Natural killer cell (primary cell): ENCODE measurements at regions not wholly inside any gene's neighbourhood (a gene's known extent, or its start where the extent isn't known, plus 50 kb on each side); places are given as distances from the start of the nearest gene placed in this dataset.

Experiments
- ATAC-seq, 3 donors: fragments of 150-1000 bp in 2 of 3; fragments of 200-7000 bp in 1 of 3; cut with Tn5 transposase; 1 replicate in 1 of 3; 2 replicates in 2 of 3; pipeline ENCODE4 v1.10.0; 2021; ENCODE audit warnings: mild to moderate bottlenecking in 2 of 3, moderate library complexity in 2 of 3
- DNase-seq, 2 donors: peaks; one replicate each; pipeline versions ENCODE4 v3.0.0 to v3.0.0-alpha.2; 2013 to 2021; ENCODE audit warnings: mixed read lengths in 1 of 2
- H3K27ac ChIP-seq: one replicate; pipeline ENCODE4 v1.5.1; 2013; ENCODE audit warnings: mild to moderate bottlenecking, low read length
- H3K27me3 ChIP-seq: one replicate; pipeline ENCODE4 v1.6.1; 2013; ENCODE audit warnings: low read length; ENCODE audit not compliant: control insufficient read depth, insufficient read depth
- H3K36me3 ChIP-seq: one replicate; pipeline ENCODE4 v1.6.1; 2013; ENCODE audit warnings: low read length; ENCODE audit not compliant: control insufficient read depth, insufficient read depth
- H3K4me1 ChIP-seq: one replicate; pipeline ENCODE4 v1.6.1; 2013; ENCODE audit warnings: low read length; ENCODE audit not compliant: control insufficient read depth, insufficient read depth
- H3K4me3 ChIP-seq: one replicate; pipeline ENCODE4 v1.5.1; 2013; ENCODE audit warnings: low read length
- H3K9me3 ChIP-seq: one replicate; pipeline ENCODE4 v1.6.1; 2013; ENCODE audit warnings: low read length; ENCODE audit not compliant: control insufficient read depth, insufficient read depth
- H3K27ac Mint-ChIP-seq, 2 donors: one replicate each; pipeline ENCODE4 v1.8.0; 2022; ENCODE audit warnings: mild to moderate bottlenecking in 2 of 2, mixed read lengths in 2 of 2, moderate library complexity in 1 of 2
- H3K27me3 Mint-ChIP-seq, 2 donors: one replicate each; pipeline ENCODE4 v1.8.0; 2022; ENCODE audit warnings: low read depth in 2 of 2, mixed read lengths in 2 of 2
- H3K36me3 Mint-ChIP-seq: one replicate; pipeline ENCODE4 v1.8.0; 2022; ENCODE audit warnings: mixed read lengths
- H3K4me1 Mint-ChIP-seq, 2 donors: one replicate each; pipeline ENCODE4 v1.8.0; 2022; ENCODE audit warnings: mixed read lengths in 2 of 2
- H3K4me3 Mint-ChIP-seq: one replicate; pipeline ENCODE4 v1.8.0; 2022; ENCODE audit warnings: mild to moderate bottlenecking, moderate library complexity, mixed read lengths
- H3K9me3 Mint-ChIP-seq, 2 donors: one replicate each; pipeline ENCODE4 v1.8.0; 2022; ENCODE audit warnings: mixed read lengths in 2 of 2
- WGBS: methylation state at CpG from one replicate; pipeline ENCODE4 v1.1.7; 2013; ENCODE audit warnings: missing lambda C conversion rate; ENCODE audit not compliant: insufficient coverage; 5-methylcytosine and 5-hydroxymethylcytosine counted together
- intact Hi-C: fragments of 100-400 bp; cut with micrococcal nuclease; formaldehyde crosslinking; loops from one replicate; pipeline ENCODE4 v1.14.2; 2022
- TF ChIP-seq, protein P1 (sequence below): fragments of 200-600 bp; IDR thresholded peaks from one replicate; pipeline ENCODE4 v1.8.0; 2022; ENCODE audit warnings: antibody characterized with exemption

DNA sequence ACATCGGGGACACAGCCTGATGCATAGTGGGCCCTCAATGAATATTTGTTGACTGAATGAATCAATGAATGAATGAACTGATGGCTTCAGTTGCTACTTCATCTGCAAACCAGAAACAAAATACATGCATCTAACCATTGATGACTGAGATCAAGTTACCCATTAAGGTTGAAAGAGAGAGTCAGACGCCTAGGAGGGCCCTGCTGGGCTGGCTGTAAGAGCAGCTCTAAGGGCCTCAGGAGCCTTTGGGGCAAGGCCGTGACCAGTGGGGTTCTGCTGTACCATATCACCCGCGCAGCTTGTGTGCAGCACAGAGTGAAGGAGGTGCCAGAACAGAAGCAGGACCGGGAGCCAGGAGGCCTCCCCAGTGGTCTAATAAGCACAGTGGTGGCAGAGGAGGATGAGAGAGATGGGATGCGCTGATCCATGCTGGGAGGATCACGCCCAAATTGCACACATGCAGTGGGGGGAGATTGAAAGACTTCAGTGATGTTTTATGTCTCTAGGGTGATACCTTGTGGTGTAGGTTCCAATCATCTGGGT is 96.1 kb upstream of the KCNG1 start:
- Histone ChIP-seq H3K4me1 (no peaks in the 10 kb centered on the region), H3K27me3 (peaks cover 5% of the 10 kb centered on the region), H3K4me3 (no peak overlapping the region), H3K36me3 (no peaks in the 10 kb centered on the region), H3K9me3 (no peaks in the 10 kb centered on the region), H3K27ac (no peak overlapping the region)
- intact Hi-C loops = no loop called here
- Mint-ChIP-seq H3K27ac (no peak overlapping the region), H3K27me3 (peaks cover 10 to 38% of the 10 kb centered on the region in 2 donors), H3K4me1 (no peaks in the 10 kb centered on the region), H3K4me3 (no peak overlapping the region), H3K9me3 (no peaks in the 10 kb centered on the region), H3K36me3 (no peaks in the 10 kb centered on the region)
- WGBS = 87% methylated on average over 8 of the region's 8 CpGs
- TF ChIP-seq, protein P1, sequence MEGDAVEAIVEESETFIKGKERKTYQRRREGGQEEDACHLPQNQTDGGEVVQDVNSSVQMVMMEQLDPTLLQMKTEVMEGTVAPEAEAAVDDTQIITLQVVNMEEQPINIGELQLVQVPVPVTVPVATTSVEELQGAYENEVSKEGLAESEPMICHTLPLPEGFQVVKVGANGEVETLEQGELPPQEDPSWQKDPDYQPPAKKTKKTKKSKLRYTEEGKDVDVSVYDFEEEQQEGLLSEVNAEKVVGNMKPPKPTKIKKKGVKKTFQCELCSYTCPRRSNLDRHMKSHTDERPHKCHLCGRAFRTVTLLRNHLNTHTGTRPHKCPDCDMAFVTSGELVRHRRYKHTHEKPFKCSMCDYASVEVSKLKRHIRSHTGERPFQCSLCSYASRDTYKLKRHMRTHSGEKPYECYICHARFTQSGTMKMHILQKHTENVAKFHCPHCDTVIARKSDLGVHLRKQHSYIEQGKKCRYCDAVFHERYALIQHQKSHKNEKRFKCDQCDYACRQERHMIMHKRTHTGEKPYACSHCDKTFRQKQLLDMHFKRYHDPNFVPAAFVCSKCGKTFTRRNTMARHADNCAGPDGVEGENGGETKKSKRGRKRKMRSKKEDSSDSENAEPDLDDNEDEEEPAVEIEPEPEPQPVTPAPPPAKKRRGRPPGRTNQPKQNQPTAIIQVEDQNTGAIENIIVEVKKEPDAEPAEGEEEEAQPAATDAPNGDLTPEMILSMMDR = no peak
- DNase-seq (no peak), ATAC-seq (no peak)

DNA sequence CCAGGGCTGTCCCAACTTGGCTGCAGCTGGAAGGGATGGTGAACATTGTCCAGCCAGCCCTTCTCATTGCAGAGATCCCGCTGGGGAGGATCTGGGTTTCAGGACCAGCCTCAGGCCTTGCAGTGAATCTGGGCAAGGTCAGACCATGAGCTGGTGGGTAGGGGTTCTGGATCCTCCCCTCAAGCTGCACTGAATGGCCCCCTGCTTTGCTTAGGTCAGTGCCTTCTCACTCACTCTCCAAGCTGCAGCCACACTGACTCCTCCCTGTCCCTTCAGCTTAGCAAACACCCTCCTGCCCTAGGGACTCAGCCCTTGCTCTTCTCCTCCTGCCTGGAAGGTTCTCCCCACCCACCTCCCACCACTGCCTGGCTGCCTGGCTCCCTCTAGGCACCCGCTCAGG is 95.3 kb upstream of the KCNG1 start:
- Mint-ChIP-seq H3K4me3 (no peak overlapping the region), H3K9me3 (no peaks in the 10 kb centered on the region), H3K36me3 (no peaks in the 10 kb centered on the region), H3K4me1 (no peaks in the 10 kb centered on the region), H3K27me3 (peaks cover 10 to 35% of the 10 kb centered on the region in 2 donors), H3K27ac (no peak overlapping the region)
- intact Hi-C loops = no loop called here
- TF ChIP-seq, protein P1 = no peak
- DNase-seq = no peak
- Histone ChIP-seq H3K4me3 (no peak overlapping the region), H3K27me3 (peaks cover 5% of the 10 kb centered on the region), H3K27ac (no peak overlapping the region), H3K36me3 (no peaks in the 10 kb centered on the region), H3K9me3 (no peaks in the 10 kb centered on the region), H3K4me1 (no peaks in the 10 kb centered on the region)
- WGBS = 88% methylated on average over 2 of the region's 2 CpGs
- no peak for ATAC-seq

DNA sequence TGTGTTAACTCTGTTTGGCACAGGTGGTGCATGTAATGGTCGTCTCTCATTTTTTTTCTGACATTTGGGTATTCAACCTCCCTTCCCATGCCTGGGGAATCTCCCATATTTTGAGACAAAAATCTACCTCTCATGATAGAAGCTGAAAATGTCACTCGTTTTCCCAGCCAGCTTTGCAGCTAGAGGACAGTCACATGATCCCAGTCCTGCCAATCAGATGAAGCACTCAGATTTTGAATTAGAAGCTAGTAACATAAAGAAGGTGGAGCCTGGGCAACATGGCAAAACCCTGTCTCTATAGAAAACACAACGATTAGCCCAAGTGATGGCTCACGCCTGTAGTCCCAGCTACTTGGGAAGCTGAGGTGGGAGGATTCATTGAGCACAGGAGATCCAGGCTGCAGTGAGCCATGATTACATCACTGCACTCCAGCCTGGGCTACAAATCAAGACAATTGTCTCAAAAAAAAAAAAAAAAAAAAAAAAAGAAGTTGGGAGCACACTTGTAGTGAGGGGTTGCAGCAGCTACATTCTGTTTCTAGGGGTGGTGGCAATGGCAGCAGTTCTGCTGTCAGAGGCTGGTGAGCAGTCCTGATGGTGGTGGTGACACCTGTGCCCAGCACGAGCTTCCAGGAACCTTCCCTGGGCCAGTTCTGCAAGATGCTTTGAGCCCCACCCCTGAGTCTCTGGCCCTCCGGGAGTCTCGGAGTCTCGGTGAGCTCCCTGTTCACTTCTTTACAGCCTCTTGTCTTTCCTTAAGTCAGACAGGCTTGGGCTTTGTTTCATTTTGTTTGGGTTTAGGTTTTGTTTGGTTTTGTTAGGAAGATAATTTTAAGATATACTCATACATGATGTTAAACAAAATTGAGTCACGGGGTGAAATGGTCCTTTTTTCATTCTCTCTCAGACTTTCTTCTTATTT is 94.1 kb upstream of the KCNG1 start:
- no peaks in the 10 kb centered on the region for H3K9me3 Mint-ChIP-seq
- 78% methylated on average over 8 of the region's 9 CpGs for WGBS
- H3K36me3 Mint-ChIP-seq = no peaks in the 10 kb centered on the region
- H3K4me3 Mint-ChIP-seq = no peak overlapping the region
- TF ChIP-seq, protein P1 = no peak
- Histone ChIP-seq H3K9me3 (no peaks in the 10 kb centered on the region), H3K27me3 (peaks cover 5% of the 10 kb centered on the region), H3K4me3 (no peak overlapping the region), H3K27ac (no peak overlapping the region), H3K4me1 (no peaks in the 10 kb centered on the region), H3K36me3 (no peaks in the 10 kb centered on the region)
- ATAC-seq (no peak), DNase-seq (no peak)
- H3K4me1 Mint-ChIP-seq = no peaks in the 10 kb centered on the region
- peaks cover 8 to 28% of the 10 kb centered on the region in 2 donors for H3K27me3 Mint-ChIP-seq
- no peak overlapping the region for H3K27ac Mint-ChIP-seq
- intact Hi-C loops = no loop called here
